Endodermal cell (in vitro differentiated cells): ENCODE measurements at regions not wholly inside any gene's neighbourhood (a gene's known extent, or its start where the extent isn't known, plus 50 kb on each side); places are given as distances from the start of the nearest gene placed in this dataset.

Experiments
- DNase-seq: peaks from one replicate; pipeline ENCODE4 v3.0.0-alpha.2; 2017
- H3K27ac ChIP-seq: 2 replicates; pipeline ENCODE4 v1.5.1; 2013; ENCODE audit warnings: mild to moderate bottlenecking, low read depth, low read length, moderate library complexity
- H3K27me3 ChIP-seq: 2 replicates; pipeline ENCODE4 v1.6.1; 2013; ENCODE audit warnings: mild to moderate bottlenecking, low read length, moderate library complexity; ENCODE audit not compliant: insufficient read depth, control insufficient read depth, poor library complexity, severe bottlenecking
- H3K36me3 ChIP-seq: 2 replicates; pipeline ENCODE4 v1.7.0; 2013; ENCODE audit warnings: mild to moderate bottlenecking, low read length, moderate library complexity; ENCODE audit not compliant: control insufficient read depth, insufficient read depth
- H3K4me1 ChIP-seq: one replicate; pipeline ENCODE4 v1.7.0; 2013; ENCODE audit warnings: low read length; ENCODE audit not compliant: control insufficient read depth, insufficient read depth
- H3K4me3 ChIP-seq: 2 replicates; pipeline ENCODE4 v1.5.1; 2013; ENCODE audit warnings: mild to moderate bottlenecking, low read length, moderate library complexity
- H3K9ac ChIP-seq: 2 replicates; pipeline ENCODE4 v1.6.1; 2013; ENCODE audit warnings: mild to moderate bottlenecking, low read length, moderate library complexity; ENCODE audit not compliant: poor library complexity, severe bottlenecking; ENCODE audit errors: extremely low read depth
- H3K9me3 ChIP-seq: 2 replicates; pipeline ENCODE4 v1.6.1; 2013; ENCODE audit warnings: mild to moderate bottlenecking, low read length, moderate library complexity; ENCODE audit not compliant: control insufficient read depth
- H3K27ac Mint-ChIP-seq: 2 replicates; pipeline ENCODE4 v1.8.0; 2020; ENCODE audit warnings: mixed read lengths
- H3K27me3 Mint-ChIP-seq: 2 replicates; pipeline ENCODE4 v1.8.0; 2021; ENCODE audit warnings: mild to moderate bottlenecking, mixed read lengths; ENCODE audit not compliant: insufficient read depth
- H3K36me3 Mint-ChIP-seq: 2 replicates; pipeline ENCODE4 v1.8.0; 2020; ENCODE audit warnings: low read depth, mixed read lengths
- H3K4me1 Mint-ChIP-seq: 2 replicates; pipeline ENCODE4 v1.8.0; 2020; ENCODE audit warnings: mixed read lengths
- H3K4me3 Mint-ChIP-seq: 2 replicates; pipeline ENCODE4 v1.8.0; 2020; ENCODE audit warnings: mild to moderate bottlenecking, moderate library complexity, mixed read lengths
- H3K9me3 Mint-ChIP-seq: 2 replicates; pipeline ENCODE4 v1.8.0; 2020; ENCODE audit warnings: mild to moderate bottlenecking, mixed read lengths
- WGBS, 2 experiments: methylation state at CpG; one replicate each; pipeline versions ENCODE4 v1.1.5 to v1.1.7; 2013; ENCODE audit warnings: missing lambda C conversion rate in 2 of 2, mixed read lengths in 1 of 2; ENCODE audit not compliant: insufficient coverage in 1 of 2, insufficient read length in 1 of 2; 5-methylcytosine and 5-hydroxymethylcytosine counted together
- TF ChIP-seq, protein P1 (sequence below): fragments of 200-600 bp; sonication (generic); conservative IDR thresholded peaks from 2 replicates; pipeline ENCODE4 v1.5.0; 2021; ENCODE audit warnings: antibody characterized with exemption, mild to moderate bottlenecking

DNA sequence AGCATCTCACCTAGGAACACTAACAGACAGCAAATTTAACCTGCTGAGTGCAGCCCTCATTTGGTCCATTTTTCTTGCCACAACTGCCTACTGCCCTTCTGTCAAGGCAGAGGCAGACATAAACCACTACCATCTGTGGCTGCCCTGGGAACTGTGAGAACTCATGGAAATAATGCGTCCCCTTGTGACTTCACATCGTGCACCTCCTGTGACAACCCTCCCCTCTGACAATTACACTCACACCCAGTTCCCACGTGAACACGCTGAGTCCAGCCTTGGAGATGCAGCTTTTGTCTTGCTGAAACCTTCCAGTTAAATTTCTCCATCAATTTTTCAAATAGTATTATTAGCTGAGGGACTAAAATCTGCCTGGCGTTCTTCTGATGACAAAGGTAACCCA is 193.1 kb upstream of the KLF14 start:
- no peak overlapping the region for H3K27ac Mint-ChIP-seq
- H3K4me1 Mint-ChIP-seq = peaks cover 8% of the 10 kb centered on the region
- H3K27me3 ChIP-seq = no peaks in the 10 kb centered on the region
- H3K4me3 ChIP-seq = no peak overlapping the region
- H3K4me1 ChIP-seq = no peaks in the 10 kb centered on the region
- no peaks in the 10 kb centered on the region for H3K27me3 Mint-ChIP-seq
- H3K4me3 Mint-ChIP-seq = no peak overlapping the region
- 92 to 93% methylated on average over 5 of the region's 5 CpGs for WGBS, 2 experiments
- H3K9me3 Mint-ChIP-seq = no peaks in the 10 kb centered on the region
- no peak overlapping the region for H3K27ac ChIP-seq
- no peak for DNase-seq
- no peaks in the 10 kb centered on the region for H3K36me3 Mint-ChIP-seq
- TF ChIP-seq, protein P1, sequence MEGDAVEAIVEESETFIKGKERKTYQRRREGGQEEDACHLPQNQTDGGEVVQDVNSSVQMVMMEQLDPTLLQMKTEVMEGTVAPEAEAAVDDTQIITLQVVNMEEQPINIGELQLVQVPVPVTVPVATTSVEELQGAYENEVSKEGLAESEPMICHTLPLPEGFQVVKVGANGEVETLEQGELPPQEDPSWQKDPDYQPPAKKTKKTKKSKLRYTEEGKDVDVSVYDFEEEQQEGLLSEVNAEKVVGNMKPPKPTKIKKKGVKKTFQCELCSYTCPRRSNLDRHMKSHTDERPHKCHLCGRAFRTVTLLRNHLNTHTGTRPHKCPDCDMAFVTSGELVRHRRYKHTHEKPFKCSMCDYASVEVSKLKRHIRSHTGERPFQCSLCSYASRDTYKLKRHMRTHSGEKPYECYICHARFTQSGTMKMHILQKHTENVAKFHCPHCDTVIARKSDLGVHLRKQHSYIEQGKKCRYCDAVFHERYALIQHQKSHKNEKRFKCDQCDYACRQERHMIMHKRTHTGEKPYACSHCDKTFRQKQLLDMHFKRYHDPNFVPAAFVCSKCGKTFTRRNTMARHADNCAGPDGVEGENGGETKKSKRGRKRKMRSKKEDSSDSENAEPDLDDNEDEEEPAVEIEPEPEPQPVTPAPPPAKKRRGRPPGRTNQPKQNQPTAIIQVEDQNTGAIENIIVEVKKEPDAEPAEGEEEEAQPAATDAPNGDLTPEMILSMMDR = no peak
- H3K36me3 ChIP-seq = no peaks in the 10 kb centered on the region
- H3K9me3 ChIP-seq = no peaks in the 10 kb centered on the region
- H3K9ac ChIP-seq = no peak overlapping the region

DNA sequence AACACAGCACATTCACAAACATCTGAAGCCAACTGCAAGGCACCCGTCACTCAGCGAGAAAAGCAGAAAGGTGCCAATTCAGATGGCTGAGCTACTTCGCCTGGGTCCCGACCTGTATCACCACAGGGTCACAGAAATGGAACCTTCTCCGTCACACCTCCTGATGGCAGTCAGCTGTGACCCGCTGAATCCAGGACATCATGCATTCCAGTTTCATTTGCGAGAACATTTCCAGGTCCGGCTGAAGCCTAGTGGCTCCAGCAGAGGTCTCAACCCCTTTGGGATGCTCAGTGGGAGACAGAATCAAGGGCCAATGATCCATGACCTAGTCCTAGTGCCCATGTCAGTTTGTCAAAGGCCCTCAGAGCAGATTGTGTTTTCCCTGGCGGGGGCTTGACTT is 193.6 kb upstream of the KLF14 start:
- H3K4me3 Mint-ChIP-seq = no peak overlapping the region
- peaks cover 7% of the 10 kb centered on the region for H3K4me1 Mint-ChIP-seq
- WGBS, 2 experiments = 93 to 94% methylated on average over 5 to 9 of the region's 9 CpGs
- Histone ChIP-seq H3K27ac (no peak overlapping the region), H3K4me3 (no peak overlapping the region), H3K27me3 (no peaks in the 10 kb centered on the region), H3K36me3 (no peaks in the 10 kb centered on the region), H3K9me3 (no peaks in the 10 kb centered on the region), H3K9ac (no peak overlapping the region), H3K4me1 (no peaks in the 10 kb centered on the region)
- H3K27ac Mint-ChIP-seq = no peak overlapping the region
- H3K36me3 Mint-ChIP-seq = no peaks in the 10 kb centered on the region
- TF ChIP-seq, protein P1 = no peak
- H3K27me3 Mint-ChIP-seq = no peaks in the 10 kb centered on the region
- DNase-seq = no peak
- no peaks in the 10 kb centered on the region for H3K9me3 Mint-ChIP-seq

DNA sequence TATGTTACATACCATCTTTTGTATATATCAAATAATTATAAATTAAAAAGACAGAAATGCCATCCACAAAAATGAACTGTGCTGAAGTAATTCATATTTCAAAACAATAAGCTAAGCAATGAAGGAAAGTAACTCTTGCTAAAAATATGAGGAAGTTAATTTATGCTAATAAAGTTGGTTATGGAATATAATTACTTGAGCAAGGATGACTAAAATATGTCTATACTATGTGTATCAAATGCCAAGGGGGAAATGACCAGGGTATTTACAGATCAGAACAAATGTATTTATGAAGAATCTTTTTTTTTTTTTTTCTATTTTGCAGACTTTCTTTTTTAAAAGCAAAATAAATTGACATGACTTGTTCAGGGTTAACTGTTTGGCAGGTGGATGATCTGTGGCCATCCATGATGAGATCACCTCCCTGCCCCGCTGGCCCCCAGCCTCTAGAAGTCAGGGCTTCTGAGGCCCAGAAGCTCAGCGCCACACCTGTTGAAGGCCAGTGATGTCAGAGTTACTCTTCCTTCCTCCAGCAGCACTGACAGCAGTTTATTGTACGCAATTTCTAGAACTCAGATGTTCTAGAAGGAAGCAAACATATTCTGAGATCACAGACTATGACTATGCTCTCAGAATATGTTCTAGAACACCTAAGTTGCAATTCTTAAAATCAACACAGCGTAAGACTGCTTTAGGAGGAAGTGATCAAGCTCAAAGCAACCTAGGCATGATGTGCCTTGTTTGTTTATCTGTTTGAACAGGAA is 196.1 kb upstream of the KLF14 start:
- no peak overlapping the region for H3K4me3 Mint-ChIP-seq
- Histone ChIP-seq H3K4me3 (no peak overlapping the region), H3K36me3 (no peaks in the 10 kb centered on the region), H3K27ac (no peak overlapping the region), H3K4me1 (no peaks in the 10 kb centered on the region), H3K9ac (no peak overlapping the region), H3K9me3 (no peaks in the 10 kb centered on the region), H3K27me3 (no peaks in the 10 kb centered on the region)
- WGBS, 2 experiments = 88 to 91% methylated on average over 4 of the region's 4 CpGs
- H3K36me3 Mint-ChIP-seq = no peaks in the 10 kb centered on the region
- H3K9me3 Mint-ChIP-seq = no peaks in the 10 kb centered on the region
- no peaks in the 10 kb centered on the region for H3K27me3 Mint-ChIP-seq
- TF ChIP-seq, protein P1 = no peak
- peaks cover 3% of the 10 kb centered on the region for H3K4me1 Mint-ChIP-seq
- no peak for DNase-seq
- H3K27ac Mint-ChIP-seq = no peak overlapping the region
